H1 (cell line): ENCODE measurements at regions not wholly inside any gene's neighbourhood (a gene's known extent, or its start where the extent isn't known, plus 50 kb on each side); places are given as distances from the start of the nearest gene placed in this dataset.

Experiments
- CTCF ChIA-PET: fragments of 300-600 bp; sonication (Branson Sonifier 250); formaldehyde crosslinking; loops from one replicate; lab custom pipeline; 2021; ENCODE audit not compliant: partially characterized antibody; lab: Charles Lee
- POLR2A ChIA-PET: fragments of 300-600 bp; sonication (Branson Sonifier 250); formaldehyde crosslinking; loops from one replicate; lab custom pipeline; 2021; ENCODE audit warnings: inconsistent platforms; ENCODE audit not compliant: partially characterized antibody; lab: Charles Lee
- DNase-seq, 2 experiments: peaks; one replicate each; pipeline versions ENCODE4 v3.0.0 to v3.0.0-alpha.2; 2010 to 2022; ENCODE audit warnings: low spot score in 2 of 2, low read depth in 1 of 2, mixed read lengths in 1 of 2
- FAIRE-seq: peaks from 2 replicates; lab custom pipeline; 2011; peaks lifted over from hg19 to GRCh38; lab: Jason Lieb, UNC
- H2AFZ ChIP-seq: 2 replicates; pipeline ENCODE4 v1.8.1; 2012; ENCODE audit warnings: low read length, inconsistent platforms
- H2AK5ac ChIP-seq: 2 replicates; pipeline ENCODE4 v1.6.1; 2013; ENCODE audit warnings: low read depth, low read length
- H2BK120ac ChIP-seq: replicated peaks from 2 replicates; pipeline ENCODE3; 2013; ENCODE audit warnings: low read depth, low read length, inconsistent platforms
- H2BK12ac ChIP-seq: 2 replicates; pipeline ENCODE4 v1.6.1; 2013; ENCODE audit warnings: low read depth, low read length
- H2BK15ac ChIP-seq: 2 replicates; pipeline ENCODE4 v1.6.1; 2013; ENCODE audit warnings: low read length
- H2BK20ac ChIP-seq: 2 replicates; pipeline ENCODE4 v1.6.1; 2013; ENCODE audit warnings: low read length
- H2BK5ac ChIP-seq: 2 replicates; pipeline ENCODE4 v1.6.1; 2013; ENCODE audit warnings: low read depth, low read length
- H3K14ac ChIP-seq: 2 replicates; pipeline ENCODE4 v1.6.1; 2013; ENCODE audit warnings: inconsistent platforms; ENCODE audit not compliant: insufficient read length
- H3K18ac ChIP-seq: 2 replicates; pipeline ENCODE4 v1.6.1; 2013; ENCODE audit warnings: low read length; ENCODE audit errors: extremely low read depth
- H3K23ac ChIP-seq: 2 replicates; pipeline ENCODE4 v1.6.1; 2013; ENCODE audit warnings: inconsistent platforms; ENCODE audit not compliant: insufficient read length
- H3K23me2 ChIP-seq: 2 replicates; pipeline ENCODE4 v1.6.1; 2013; ENCODE audit warnings: low read depth, low read length
- H3K27ac ChIP-seq: 2 replicates; pipeline ENCODE4 v1.6.1; 2011; ENCODE audit warnings: low read depth, low read length, inconsistent platforms
- H3K27me3 ChIP-seq, 4 experiments: replicated peaks in 1 of 4; 1 replicate in 1 of 4; 2 replicates in 3 of 4; pipeline versions ENCODE4 v1.6.1 to v1.8.1; 2011 to 2013; ENCODE audit warnings: low read length in 3 of 4, mild to moderate bottlenecking in 3 of 4, inconsistent platforms in 2 of 4, mixed read lengths in 2 of 4, moderate library complexity in 1 of 4; ENCODE audit not compliant: control insufficient read depth in 3 of 4, insufficient read depth in 3 of 4; ENCODE audit errors: extremely low read depth in 1 of 4
- H3K36me3 ChIP-seq, 4 experiments: 2 replicates each; pipeline versions ENCODE4 v1.6.1 to v1.8.1; 2011 to 2013; ENCODE audit warnings: mild to moderate bottlenecking in 4 of 4, low read length in 3 of 4, moderate library complexity in 2 of 4, control low read depth in 1 of 4, inconsistent platforms in 1 of 4; ENCODE audit not compliant: insufficient read depth in 4 of 4, control insufficient read depth in 2 of 4
- H3K4ac ChIP-seq: replicated peaks from 2 replicates; pipeline ENCODE3; 2013; ENCODE audit warnings: low read length, low read depth, mixed read lengths, inconsistent platforms; ENCODE audit not compliant: insufficient read length
- H3K4me1 ChIP-seq, 4 experiments: replicated peaks in 1 of 4; 1 replicate in 1 of 4; 2 replicates in 3 of 4; pipeline versions ENCODE4 v1.6.1 to v1.8.1; 2011 to 2013; ENCODE audit warnings: low read length in 3 of 4, inconsistent platforms in 2 of 4, mixed read lengths in 1 of 4; ENCODE audit not compliant: insufficient read depth in 4 of 4, control insufficient read depth in 3 of 4
- H3K4me2 ChIP-seq, 2 experiments: 2 replicates each; pipeline versions ENCODE4 v1.6.1 to v1.8.1; 2011 to 2013; ENCODE audit warnings: low read depth in 2 of 2, low read length in 2 of 2, control low read depth in 1 of 2, inconsistent platforms in 1 of 2, mild to moderate bottlenecking in 1 of 2; ENCODE audit not compliant: insufficient read depth in 1 of 2
- H3K4me3 ChIP-seq, 4 experiments: fragments of 200-600, 300-600 bp in 1 of 4; sonication (generic), shearing (Covaris generic), sonication (Bioruptor Twin) in 1 of 4; 2 replicates each; pipeline versions ENCODE4 v1.5.1 to v1.8.1; 2011 to 2016; ENCODE audit warnings: low read length in 4 of 4, low read depth in 3 of 4, control low read depth in 2 of 4, inconsistent platforms in 2 of 4, mild to moderate bottlenecking in 2 of 4, mixed read lengths in 1 of 4, moderate library complexity in 1 of 4; ENCODE audit not compliant: insufficient read depth in 2 of 4; ENCODE audit errors: extremely low read depth in 1 of 4
- H3K56ac ChIP-seq: replicated peaks from 2 replicates; pipeline ENCODE3; 2013; ENCODE audit warnings: low read depth, mild to moderate bottlenecking, mixed read lengths, low read length, inconsistent platforms; ENCODE audit not compliant: insufficient read length
- H3K79me1 ChIP-seq: 2 replicates; pipeline ENCODE4 v1.6.1; 2013; ENCODE audit warnings: low read depth, low read length, control low read depth
- H3K79me2 ChIP-seq, 2 experiments: 2 replicates each; pipeline versions ENCODE4 v1.6.1 to v1.8.1; 2012 to 2013; ENCODE audit warnings: low read length in 2 of 2, mild to moderate bottlenecking in 2 of 2, inconsistent platforms in 1 of 2; ENCODE audit not compliant: insufficient read depth in 2 of 2, control insufficient read depth in 1 of 2
- H3K9ac ChIP-seq, 4 experiments: replicated peaks in 1 of 4; 1 replicate in 1 of 4; 2 replicates in 3 of 4; pipeline versions ENCODE4 v1.6.1 to v1.8.1; 2011 to 2013; ENCODE audit warnings: low read depth in 3 of 4, low read length in 3 of 4, control low read depth in 2 of 4, mild to moderate bottlenecking in 2 of 4, moderate library complexity in 2 of 4, inconsistent platforms in 1 of 4; ENCODE audit errors: extremely low read depth in 1 of 4
- H3K9me3 ChIP-seq, 2 experiments: 2 replicates each; pipeline versions ENCODE4 v1.6.1 to v1.8.1; 2012 to 2013; ENCODE audit warnings: mild to moderate bottlenecking in 2 of 2, moderate library complexity in 2 of 2, control low read depth in 1 of 2, inconsistent platforms in 1 of 2, low read depth in 1 of 2, low read length in 1 of 2, mixed read lengths in 1 of 2; ENCODE audit not compliant: insufficient read depth in 2 of 2
- H4K20me1 ChIP-seq, 2 experiments: replicated peaks in 1 of 2; 2 replicates each; pipeline versions ENCODE3 to v1.8.1; 2011 to 2013; ENCODE audit warnings: inconsistent platforms in 2 of 2, low read length in 2 of 2, mild to moderate bottlenecking in 1 of 2; ENCODE audit not compliant: insufficient read depth in 2 of 2, control insufficient read depth in 1 of 2
- H4K5ac ChIP-seq: 2 replicates; pipeline ENCODE4 v1.6.1; 2013; ENCODE audit warnings: low read length, low read depth, mixed read lengths, inconsistent platforms; ENCODE audit not compliant: insufficient read length
- H4K8ac ChIP-seq: 2 replicates; pipeline ENCODE4 v1.8.0; 2013; ENCODE audit warnings: mild to moderate bottlenecking, moderate library complexity, low read length, inconsistent platforms; ENCODE audit not compliant: insufficient read depth; ENCODE audit errors: extremely low read depth
- H4K91ac ChIP-seq: replicated peaks from 2 replicates; pipeline ENCODE3; 2013; ENCODE audit warnings: low read length, mixed read lengths, inconsistent platforms; ENCODE audit not compliant: insufficient read length
- CEBPB ChIP-seq: IDR thresholded peaks from 2 replicates; pipeline ENCODE4 v1.6.1; 2012; ENCODE audit warnings: low read depth, low read length
- CHD1 ChIP-seq: IDR thresholded peaks from 2 replicates; pipeline ENCODE4 v1.6.1; 2012; ENCODE audit warnings: low read depth, low read length, improper control_type of control experiment
- FOSL1 ChIP-seq: IDR thresholded peaks from 2 replicates; pipeline ENCODE4 v1.6.1; 2011; ENCODE audit warnings: mild to moderate bottlenecking, low read depth, low read length, moderate library complexity; ENCODE audit not compliant: insufficient read depth
- GABPA ChIP-seq: IDR thresholded peaks from 2 replicates; pipeline ENCODE4 v1.6.1; 2011; ENCODE audit warnings: mild to moderate bottlenecking, low read length, moderate library complexity, borderline replicate concordance; ENCODE audit not compliant: insufficient read depth
- KDM5A ChIP-seq: fragments of 200-600 bp; IDR thresholded peaks from 2 replicates; pipeline ENCODE4 v1.7.1; 2012; ENCODE audit warnings: mild to moderate bottlenecking, low read length, inconsistent platforms, mixed read lengths
- NANOG ChIP-seq: IDR thresholded peaks from 2 replicates; pipeline ENCODE4 v1.6.1; 2011; ENCODE audit warnings: low read length, low read depth, mild to moderate bottlenecking, inconsistent platforms; ENCODE audit not compliant: insufficient read depth, poor library complexity, severe bottlenecking
- NRF1 ChIP-seq: IDR thresholded peaks from 2 replicates; pipeline ENCODE4 v1.6.1; 2011; ENCODE audit warnings: mild to moderate bottlenecking, low read depth, low read length, improper control_type of control experiment
- POU5F1 ChIP-seq: IDR thresholded peaks from 2 replicates; pipeline ENCODE4 v1.6.1; 2011; ENCODE audit warnings: low read depth, mild to moderate bottlenecking, low read length, moderate library complexity
- RNF2 ChIP-seq: fragments of 200-900, 300-1000 bp; sonication (generic); IDR thresholded peaks from 2 replicates; pipeline ENCODE4 v1.7.1; 2016; ENCODE audit warnings: borderline replicate concordance, low read depth, mild to moderate bottlenecking, antibody characterized with exemption, low read length; ENCODE audit not compliant: poor library complexity, severe bottlenecking; ENCODE audit errors: missing control alignments
- SIRT6 ChIP-seq: IDR thresholded peaks from one replicate; pipeline ENCODE4 v1.7.1; 2012; ENCODE audit warnings: low read length, inconsistent platforms
- SIX5 ChIP-seq: IDR thresholded peaks from 2 replicates; pipeline ENCODE4 v1.6.1; 2011; ENCODE audit warnings: mild to moderate bottlenecking, low read depth, low read length
- SRF ChIP-seq: IDR thresholded peaks from 2 replicates; pipeline ENCODE4 v1.6.1; 2011; ENCODE audit warnings: mild to moderate bottlenecking, low read depth, low read length, moderate library complexity
- WGBS, 2 experiments: shearing (Covaris generic) in 1 of 2; methylation state at CpG; one replicate each; pipeline versions ENCODE4 v1.1.6 to v1.1.7; 2013 to 2015; ENCODE audit warnings: low lambda C conversion rate in 2 of 2, mixed read lengths in 2 of 2, inconsistent platforms in 1 of 2, low coverage in 1 of 2, missing lambda C conversion rate in 1 of 2; ENCODE audit not compliant: insufficient replicate concordance in 2 of 2, insufficient coverage in 1 of 2, insufficient read length in 1 of 2; ENCODE audit errors: extremely low coverage in 1 of 2, missing lambda C conversion rate in 1 of 2; 5-methylcytosine and 5-hydroxymethylcytosine counted together
- TF ChIP-seq, protein P1 (sequence below): IDR thresholded peaks from 2 replicates; pipeline ENCODE4 v1.6.1; 2012; ENCODE audit warnings: inconsistent platforms

DNA sequence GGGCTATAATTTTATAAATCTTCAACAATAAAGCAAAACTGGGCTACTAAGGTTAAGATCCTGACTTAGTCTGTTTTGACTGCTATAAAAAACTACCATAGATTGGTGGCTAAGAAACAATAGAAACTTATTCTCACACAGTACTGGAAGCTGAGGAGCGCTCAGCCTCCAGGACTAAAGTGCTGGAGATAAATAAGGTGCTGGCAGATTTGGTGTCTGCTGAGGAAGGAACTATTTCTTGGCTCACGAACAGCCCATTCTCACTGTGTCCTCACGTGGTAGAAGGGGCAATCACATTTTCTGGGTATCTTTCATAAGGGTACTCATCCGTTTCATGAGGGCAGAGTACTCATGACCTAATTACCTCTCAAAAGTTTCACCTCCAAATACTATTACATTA is 166.8 kb upstream of the CBLB start:
- no peak overlapping the region for H3K4ac ChIP-seq
- H2BK15ac ChIP-seq, result no peak overlapping the region
- H3K4me3 ChIP-seq, result no peak overlapping the region
- H3K36me3 ChIP-seq, result no peaks in the 10 kb centered on the region
- no peaks in the 10 kb centered on the region for H3K4me1 ChIP-seq
- no peaks in the 10 kb centered on the region for H3K79me1 ChIP-seq
- no peaks in the 10 kb centered on the region for H3K23me2 ChIP-seq
- WGBS, 2 experiments, result 93% methylated on average over 4 of the region's 4 CpGs; no CpG with 5 or more reads in 1 of the 2 experiments
- H4K8ac ChIP-seq, result no peak overlapping the region
- H3K9ac ChIP-seq, result no peak overlapping the region
- no peak overlapping the region for H3K23ac ChIP-seq
- H4K5ac ChIP-seq, result no peak overlapping the region
- no peak overlapping the region for H3K14ac ChIP-seq
- H4K91ac ChIP-seq, result no peak overlapping the region
- H2AFZ ChIP-seq, result no peak overlapping the region
- TF ChIP-seq SIX5, result no peak
- no peak for TF ChIP-seq NANOG
- no peak for TF ChIP-seq GABPA
- no peak for TF ChIP-seq CEBPB
- no peak for TF ChIP-seq RNF2
- TF ChIP-seq KDM5A, result no peak
- TF ChIP-seq FOSL1, result no peak
- TF ChIP-seq, protein P1, sequence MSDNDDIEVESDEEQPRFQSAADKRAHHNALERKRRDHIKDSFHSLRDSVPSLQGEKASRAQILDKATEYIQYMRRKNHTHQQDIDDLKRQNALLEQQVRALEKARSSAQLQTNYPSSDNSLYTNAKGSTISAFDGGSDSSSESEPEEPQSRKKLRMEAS, result no peak
- no peak for TF ChIP-seq CHD1
- no peak for TF ChIP-seq NRF1
- no peak for TF ChIP-seq SIRT6
- no peak for TF ChIP-seq POU5F1
- no peak for TF ChIP-seq SRF
- TF ChIP-seq, all 59 proteins: peak for 0
- H3K79me2 ChIP-seq, result no peaks in the 10 kb centered on the region
- POLR2A ChIA-PET, result no interaction called here
- H3K27me3 ChIP-seq, result no peaks in the 10 kb centered on the region
- no peak overlapping the region for H2BK5ac ChIP-seq
- no peak overlapping the region for H3K27ac ChIP-seq
- CTCF ChIA-PET, result no interaction called here
- H2BK20ac ChIP-seq, result no peak overlapping the region
- H3K4me2 ChIP-seq, result no peak overlapping the region
- H3K9me3 ChIP-seq, result no peaks in the 10 kb centered on the region
- H4K20me1 ChIP-seq, result no peaks in the 10 kb centered on the region
- H2BK12ac ChIP-seq, result no peak overlapping the region
- DNase-seq (no peak), FAIRE-seq (no peak)
- no peak overlapping the region for H2BK120ac ChIP-seq
- no peak overlapping the region for H3K18ac ChIP-seq
- H2AK5ac ChIP-seq, result no peak overlapping the region
- H3K56ac ChIP-seq, result no peak overlapping the region
